GM12865 (cell line): ENCODE measurements at regions not wholly inside any gene's neighbourhood (a gene's known extent, or its start where the extent isn't known, plus 50 kb on each side); places are given as distances from the start of the nearest gene placed in this dataset.
A peak's percentile ranks its signal among the peaks of the same experiment; 100 is the strongest.

Experiments
- DNase-seq: peaks from one replicate; pipeline ENCODE4 v3.0.0; 2010; ENCODE audit warnings: low read depth
- H3K4me3 ChIP-seq: 2 replicates; pipeline ENCODE4 v1.5.1; 2011; ENCODE audit warnings: mild to moderate bottlenecking, low read depth, low read length, control low read depth
- TF ChIP-seq, protein P1 (sequence below): IDR thresholded peaks from 2 replicates; pipeline ENCODE4 v1.5.1; 2011; ENCODE audit warnings: low read length, control low read depth, low read depth, inconsistent platforms; ENCODE audit not compliant: insufficient read depth; ENCODE audit errors: missing control alignments

DNA sequence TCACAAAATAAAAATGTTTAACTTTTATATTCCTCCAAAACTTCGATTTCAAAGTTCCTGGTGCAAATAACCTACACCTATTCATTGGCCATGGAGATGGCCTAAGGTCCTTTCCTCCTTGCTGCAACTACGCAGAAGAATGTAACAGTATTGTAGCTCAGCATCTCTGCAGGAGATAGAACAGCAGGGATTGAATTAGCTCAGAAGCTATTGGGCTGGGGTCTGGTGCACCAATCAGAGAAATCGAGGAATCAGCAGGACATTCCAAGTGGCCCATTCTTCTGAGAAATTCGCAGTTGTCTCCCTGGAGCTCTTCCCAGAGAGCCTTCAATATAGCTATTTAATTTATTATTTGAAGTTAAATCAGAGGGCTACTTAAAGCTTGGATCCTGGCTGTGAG lies 560.6 kb downstream of the GATA3 start:
- DNase-seq = no peak
- H3K4me3 ChIP-seq = no peak overlapping the region
- TF ChIP-seq, protein P1, sequence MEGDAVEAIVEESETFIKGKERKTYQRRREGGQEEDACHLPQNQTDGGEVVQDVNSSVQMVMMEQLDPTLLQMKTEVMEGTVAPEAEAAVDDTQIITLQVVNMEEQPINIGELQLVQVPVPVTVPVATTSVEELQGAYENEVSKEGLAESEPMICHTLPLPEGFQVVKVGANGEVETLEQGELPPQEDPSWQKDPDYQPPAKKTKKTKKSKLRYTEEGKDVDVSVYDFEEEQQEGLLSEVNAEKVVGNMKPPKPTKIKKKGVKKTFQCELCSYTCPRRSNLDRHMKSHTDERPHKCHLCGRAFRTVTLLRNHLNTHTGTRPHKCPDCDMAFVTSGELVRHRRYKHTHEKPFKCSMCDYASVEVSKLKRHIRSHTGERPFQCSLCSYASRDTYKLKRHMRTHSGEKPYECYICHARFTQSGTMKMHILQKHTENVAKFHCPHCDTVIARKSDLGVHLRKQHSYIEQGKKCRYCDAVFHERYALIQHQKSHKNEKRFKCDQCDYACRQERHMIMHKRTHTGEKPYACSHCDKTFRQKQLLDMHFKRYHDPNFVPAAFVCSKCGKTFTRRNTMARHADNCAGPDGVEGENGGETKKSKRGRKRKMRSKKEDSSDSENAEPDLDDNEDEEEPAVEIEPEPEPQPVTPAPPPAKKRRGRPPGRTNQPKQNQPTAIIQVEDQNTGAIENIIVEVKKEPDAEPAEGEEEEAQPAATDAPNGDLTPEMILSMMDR = no peak

- TF ChIP-seq, protein P1 = no peak
- H3K4me3 ChIP-seq = no peak overlapping the region
- peak; percentile 41 for DNase-seq
These were observed 561.7 kb downstream of the GATA3 start for GRCh38 chr10:8616166-8616565.

DNA sequence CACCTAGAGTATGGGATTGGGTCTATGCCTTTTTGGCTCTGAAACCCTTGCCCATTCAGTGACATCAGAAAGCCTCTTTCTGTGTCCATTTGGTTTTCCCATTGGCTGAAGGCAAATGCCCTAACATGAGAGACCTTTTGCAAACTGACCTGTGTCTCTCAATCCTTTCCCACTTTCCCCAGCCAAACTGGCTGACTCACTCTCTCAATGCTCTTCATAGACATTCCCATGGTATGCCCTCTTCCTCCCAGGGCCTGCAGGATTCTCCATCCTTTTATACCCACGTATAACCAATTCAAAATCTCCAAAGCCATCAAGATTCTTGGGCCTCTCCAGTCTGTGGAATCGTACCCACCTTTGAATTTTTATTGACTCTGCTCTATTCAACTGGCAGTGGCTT lies 563.3 kb downstream of the GATA3 start:
- H3K4me3 ChIP-seq = no peak overlapping the region
- no peak for DNase-seq
- TF ChIP-seq, protein P1 = no peak

DNA sequence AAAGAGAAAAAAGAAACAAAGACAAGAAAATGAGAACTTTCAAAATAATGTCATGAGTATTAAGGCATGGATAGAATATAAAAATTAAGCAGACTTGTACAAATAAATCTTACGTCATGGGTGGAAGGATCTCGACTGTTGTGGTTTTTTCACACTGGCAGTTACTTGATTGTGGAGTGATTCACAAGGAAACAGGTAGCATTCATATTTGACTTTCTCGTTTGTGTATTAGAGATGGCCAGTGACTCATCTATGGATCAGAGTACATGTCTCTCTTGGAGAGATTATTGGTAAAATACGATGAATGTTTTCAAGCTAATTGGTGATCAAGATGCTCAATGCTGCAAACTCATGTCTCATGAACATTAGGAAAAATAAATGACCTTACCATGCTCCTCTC lies 564.3 kb downstream of the GATA3 start:
- DNase-seq = no peak
- TF ChIP-seq, protein P1 = no peak
- no peak overlapping the region for H3K4me3 ChIP-seq

DNA sequence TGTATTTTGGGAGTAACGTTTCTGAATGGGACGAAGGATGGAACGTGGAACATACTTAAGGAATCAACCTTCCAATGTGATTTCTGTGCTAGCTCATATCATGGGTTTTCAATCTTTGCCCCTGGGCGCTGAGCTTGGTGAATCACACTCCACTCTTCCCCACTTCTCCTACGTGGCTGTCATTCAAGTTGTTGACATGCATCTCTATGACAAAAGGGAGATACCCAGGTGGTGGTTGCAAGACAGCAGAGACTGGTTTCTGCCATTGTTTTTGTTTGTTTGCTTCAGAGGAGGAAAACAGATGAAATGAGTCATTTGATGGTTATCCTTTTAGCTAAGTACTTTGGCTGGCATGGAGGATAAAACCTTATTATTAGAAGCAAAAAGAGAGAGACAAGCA lies 573.9 kb downstream of the GATA3 start:
- TF ChIP-seq, protein P1 = no peak
- H3K4me3 ChIP-seq = no peak overlapping the region
- no peak for DNase-seq

DNA sequence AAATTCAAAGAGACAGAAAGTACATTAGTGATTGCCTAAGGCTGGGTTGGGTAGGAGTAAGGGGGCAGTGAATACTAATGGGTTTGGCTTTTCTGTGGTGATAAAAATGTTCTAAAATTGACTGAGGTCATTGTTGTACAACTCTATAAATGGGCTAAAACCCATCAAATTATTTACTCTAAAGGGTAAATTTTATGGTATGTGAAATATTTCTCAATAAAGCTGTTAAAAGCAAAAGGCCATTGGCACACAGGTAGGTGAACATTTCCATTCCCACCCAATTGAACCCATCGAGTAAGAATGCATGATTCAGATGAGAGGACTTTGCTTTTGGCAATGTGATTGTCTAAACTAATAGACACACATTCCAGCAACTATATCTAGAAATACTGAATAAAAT lies 579.4 kb downstream of the GATA3 start:
- TF ChIP-seq, protein P1 = no peak
- DNase-seq = no peak
- H3K4me3 ChIP-seq = no peak overlapping the region

GRCh38 chr10:8636371-8636770 lies 581.9 kb downstream of the GATA3 start:
- no peak overlapping the region for H3K4me3 ChIP-seq
- no peak for DNase-seq
- TF ChIP-seq, protein P1 = no peak
